CD4-positive, alpha-beta T cell treated with Interleukin-10 for 1 hour (primary cell): ENCODE measurements at regions not wholly inside any gene's neighbourhood (a gene's known extent, or its start where the extent isn't known, plus 50 kb on each side); places are given as distances from the start of the nearest gene placed in this dataset.
"Not testable (repeated sequence)": the region's sequence is repeated elsewhere in the genome, so short reads cannot be mapped to it uniquely, and the experiment has no call there.

Experiments used
- DNase-seq: peaks from one replicate; pipeline ENCODE4 v3.0.0-alpha.2; 2020

DNA sequence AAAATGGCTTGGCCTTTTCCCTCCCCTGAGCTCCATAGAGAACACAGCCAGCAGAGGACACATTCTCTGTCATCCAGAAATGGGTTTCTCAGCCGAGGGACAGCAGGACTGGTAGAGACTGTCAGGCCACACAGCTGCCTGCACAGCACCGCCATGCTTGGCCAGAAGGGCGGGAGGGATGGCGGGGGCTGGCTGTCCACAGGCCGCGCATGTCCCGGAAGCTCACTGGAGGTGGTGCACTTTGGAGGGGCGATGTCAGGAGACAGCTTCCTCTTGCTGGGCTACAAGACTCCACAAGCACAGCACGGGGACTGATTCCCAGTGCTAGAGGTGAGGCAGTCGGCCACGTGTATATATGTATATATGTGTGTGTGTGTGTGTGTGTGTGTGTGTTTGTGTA lies 125.3 kb downstream of the GOLGA6L4 start:
- DNase-seq, result not testable (repeated sequence)

DNA sequence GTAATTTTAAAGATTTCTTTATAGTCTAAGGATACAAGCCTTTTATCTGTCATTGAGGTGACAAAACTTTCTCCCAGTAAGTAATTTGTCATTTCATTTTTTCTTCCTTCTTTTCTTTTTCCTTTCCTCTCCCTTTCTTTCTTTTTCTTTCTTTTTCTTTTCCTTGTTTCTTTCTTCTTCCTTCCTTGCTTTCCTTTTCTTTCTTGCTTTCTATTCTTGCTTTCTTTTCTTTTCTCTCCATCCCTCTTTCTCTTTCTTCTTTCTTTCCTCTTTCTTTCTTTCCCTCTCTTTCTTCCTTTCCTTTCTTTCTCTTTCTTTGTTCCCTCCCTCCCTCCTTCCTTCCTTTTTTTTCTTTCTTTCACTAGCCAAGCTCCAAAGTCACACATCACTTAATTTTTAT lies 148.8 kb downstream of the GOLGA6L4 start:
- DNase-seq, result not testable (repeated sequence)

GRCh38 chr15:84387086-84387485 lies 151.5 kb downstream of the GOLGA6L4 start:
- DNase-seq, result no peak

DNA sequence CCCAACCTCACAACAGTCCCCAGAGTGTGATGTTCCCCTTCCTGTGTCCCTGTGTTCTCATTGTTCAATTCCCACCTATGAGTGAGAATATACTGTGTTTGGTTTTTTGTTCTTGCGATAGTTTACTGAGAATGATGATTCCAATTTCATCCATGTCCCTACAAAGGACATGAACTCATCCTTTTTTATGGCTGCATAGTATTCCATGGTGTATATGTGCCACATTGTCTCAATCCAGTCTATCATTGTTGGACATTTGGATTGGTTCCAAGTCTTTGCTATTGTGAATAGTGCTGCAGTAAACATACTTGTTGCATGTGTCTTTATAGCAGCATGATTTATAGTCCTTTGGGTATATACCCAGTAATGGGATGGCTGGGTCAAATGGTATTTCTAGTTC lies 152.6 kb downstream of the GOLGA6L4 start:
- not testable (repeated sequence) for DNase-seq

GRCh38 chr15:84388638-84389037 lies 153.1 kb downstream of the GOLGA6L4 start:
- not testable (repeated sequence) for DNase-seq

GRCh38 chr15:84390324-84390723 lies 154.8 kb downstream of the GOLGA6L4 start:
- DNase-seq, result not testable (repeated sequence)

DNA sequence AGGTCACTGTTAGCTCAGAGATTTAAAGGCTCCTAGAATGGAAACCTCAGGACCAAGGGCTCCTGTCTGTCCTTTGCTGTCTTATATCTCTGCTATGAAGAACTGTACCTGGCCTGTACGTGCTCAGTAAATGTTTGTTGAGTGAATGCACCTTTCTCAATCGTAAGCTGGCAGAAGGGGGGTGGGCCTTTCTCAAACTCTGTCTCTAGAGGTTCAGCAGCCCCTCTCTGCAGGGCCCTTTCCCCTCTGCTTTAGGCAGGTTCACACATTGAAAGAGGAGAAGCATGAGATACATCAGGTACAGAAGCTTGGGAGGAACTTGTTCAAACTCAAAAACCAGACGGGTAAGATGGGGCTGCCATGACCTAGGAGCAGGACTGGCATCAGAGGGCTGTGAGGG lies 155.6 kb downstream of the GOLGA6L4 start:
- DNase-seq, result no peak

- DNase-seq, result not testable (repeated sequence)
Measured at GRCh38 chr15:84392020-84392419, 156.4 kb downstream of the GOLGA6L4 start.

GRCh38 chr15:84393386-84393936 lies 157.9 kb downstream of the GOLGA6L4 start:
- DNase-seq, result not testable (repeated sequence)

GRCh38 chr15:84393966-84394365 lies 158.4 kb downstream of the GOLGA6L4 start:
- not testable (repeated sequence) for DNase-seq

DNA sequence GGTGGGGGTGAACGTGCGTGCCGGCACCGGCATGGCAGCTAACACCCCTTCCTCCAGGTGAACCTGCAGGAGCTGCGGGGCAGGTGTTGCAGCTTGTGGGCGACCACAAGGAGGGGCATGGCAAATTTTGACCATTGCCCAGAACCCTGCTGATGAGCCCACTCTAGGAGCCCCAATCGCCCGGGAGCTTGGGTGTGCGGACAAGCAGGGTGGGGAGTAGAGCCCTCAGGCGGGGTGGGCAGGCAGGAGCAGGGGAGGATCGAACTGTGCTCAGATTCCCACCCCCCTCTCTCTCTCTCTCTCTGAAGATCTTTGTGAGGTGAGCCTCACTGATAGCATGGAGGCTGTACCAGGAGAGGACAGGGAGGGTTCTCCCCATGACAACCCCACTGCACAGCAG lies 159.8 kb downstream of the GOLGA6L4 start:
- not testable (repeated sequence) for DNase-seq

- not testable (repeated sequence) for DNase-seq
Measured at GRCh38 chr15:84395881-84396280, 160.3 kb downstream of the GOLGA6L4 start.

GRCh38 chr15:84397066-84397465 lies 161.5 kb downstream of the GOLGA6L4 start:
- not testable (repeated sequence) for DNase-seq

- not testable (repeated sequence) for DNase-seq
Measured at GRCh38 chr15:84398087-84398486, 162.5 kb downstream of the GOLGA6L4 start.

- no peak for DNase-seq
Measured at GRCh38 chr15:84398763-84399701, 163.5 kb downstream of the GOLGA6L4 start.

DNA sequence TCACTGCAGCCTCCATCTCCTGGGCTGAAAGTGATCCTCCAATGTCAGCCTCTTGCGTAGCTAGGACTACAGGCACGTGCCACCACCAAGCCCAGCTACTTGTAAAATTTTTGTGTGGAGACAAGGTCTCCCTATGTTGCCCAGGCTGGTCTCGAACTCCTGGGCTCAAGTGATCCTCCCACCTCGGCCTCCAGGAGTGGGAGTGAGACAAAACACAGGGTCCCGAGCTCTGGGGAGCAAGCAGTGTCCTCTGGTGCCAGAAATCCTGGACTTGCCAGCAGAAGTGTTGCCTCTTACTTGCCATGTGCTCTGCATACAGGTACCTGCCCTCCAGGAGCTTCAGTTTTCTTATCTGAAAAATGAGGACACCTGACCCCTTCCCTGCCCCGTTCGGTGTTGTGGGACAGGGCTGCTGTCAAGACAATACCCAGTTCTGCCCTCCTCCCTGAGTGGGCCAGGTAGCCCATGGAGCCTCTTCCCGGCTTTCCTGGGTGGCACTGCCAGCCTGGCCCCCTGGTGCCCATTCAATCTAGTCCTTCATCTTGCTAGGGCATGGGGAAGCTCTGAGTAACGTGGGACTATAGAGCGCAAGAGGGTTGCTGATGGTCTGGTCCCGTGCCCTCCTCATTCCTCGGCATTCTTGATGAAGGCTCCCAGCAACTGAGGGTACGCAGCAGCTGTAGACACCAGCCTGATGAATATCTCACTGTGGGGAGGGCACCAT lies 164.6 kb downstream of the GOLGA6L4 start:
- no peak for DNase-seq

DNA sequence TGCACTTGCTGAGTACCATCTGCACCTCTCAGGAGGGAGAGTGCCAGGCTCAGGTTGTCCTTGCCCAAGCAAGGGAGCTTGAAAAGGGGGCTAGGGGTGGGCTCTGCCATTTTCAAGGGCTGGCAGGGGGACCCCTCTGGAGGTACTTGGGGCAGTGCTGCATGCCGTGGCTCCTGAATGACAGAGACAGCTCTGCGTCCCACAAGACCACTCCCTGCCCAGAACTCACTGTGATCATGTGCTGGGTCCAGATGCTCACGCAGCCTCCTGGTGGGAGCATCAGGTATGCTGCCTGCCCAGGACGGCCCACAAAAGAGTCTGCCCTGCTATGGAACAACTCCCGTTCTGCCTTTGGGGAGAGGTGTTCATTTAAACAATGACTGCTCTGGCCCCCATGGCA lies 165.2 kb downstream of the GOLGA6L4 start:
- DNase-seq, result no peak

DNA sequence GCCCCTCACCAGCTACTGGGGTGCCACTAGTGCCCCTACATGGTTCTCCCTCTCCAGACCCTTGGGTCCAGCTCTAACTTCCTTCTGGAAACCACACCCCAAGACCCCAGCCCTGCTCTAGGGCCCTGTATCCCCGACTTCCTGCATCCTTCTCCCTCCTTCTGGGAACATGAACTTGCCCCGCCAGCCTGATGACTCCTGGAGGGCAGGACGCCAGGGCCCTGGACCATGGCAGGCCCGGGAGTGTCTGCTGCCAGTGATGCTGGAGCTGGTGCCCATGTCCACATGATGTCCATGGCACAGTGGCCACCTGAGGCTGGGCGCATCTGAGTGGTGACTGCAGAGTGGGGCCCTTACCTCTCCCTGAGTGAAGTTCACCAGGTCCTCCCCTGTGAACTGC lies 165.9 kb downstream of the GOLGA6L4 start:
- DNase-seq, result not testable (repeated sequence)

DNA sequence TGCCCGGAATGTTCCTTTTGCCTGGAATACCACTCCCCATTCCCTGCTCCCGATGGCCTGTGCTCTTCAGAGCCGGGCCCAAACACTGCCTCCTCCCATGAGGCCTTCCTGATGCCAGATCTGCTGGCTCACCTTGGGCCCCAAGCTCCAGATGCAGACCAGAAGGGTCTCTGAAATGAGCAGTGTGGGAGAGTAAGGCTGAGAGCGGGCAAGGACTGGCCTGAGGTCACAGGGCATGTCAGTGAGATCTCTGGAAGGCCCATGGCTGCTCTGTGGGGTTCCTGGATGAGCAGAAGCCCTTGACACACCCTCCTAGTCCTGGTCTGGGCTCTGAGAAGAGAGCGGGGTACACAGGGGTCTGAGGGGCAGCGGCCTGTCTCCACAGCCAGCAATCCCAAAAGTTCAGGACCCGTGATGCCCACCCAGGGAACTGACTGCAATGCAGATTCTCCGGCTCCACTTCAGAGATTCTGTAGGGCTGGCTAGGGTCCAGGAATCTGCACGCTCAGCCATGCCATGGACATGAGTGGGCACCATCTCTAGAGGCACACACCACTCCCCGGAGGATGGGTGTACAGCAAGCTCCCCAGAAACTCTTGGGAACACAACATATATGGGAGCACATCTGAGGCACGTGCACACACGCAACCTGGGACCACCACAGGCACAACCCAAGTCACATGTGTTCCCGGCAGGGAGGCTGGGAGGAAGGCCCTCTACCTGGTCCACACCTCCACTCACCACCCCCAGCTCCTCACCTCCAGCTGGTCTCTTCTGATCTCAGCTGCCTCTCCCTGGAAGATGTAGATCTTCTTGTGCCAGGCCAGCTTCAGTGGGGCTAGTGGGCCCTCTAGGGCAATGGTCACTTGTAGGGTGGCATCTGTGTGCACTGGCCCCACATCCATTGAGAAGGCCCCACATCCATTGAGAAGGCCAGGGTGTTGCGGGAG lies 166.6 kb downstream of the GOLGA6L4 start:
- not testable (repeated sequence) for DNase-seq

- DNase-seq, result no peak
Measured at GRCh38 chr15:84402856-84403608, 167.5 kb downstream of the GOLGA6L4 start.

- not testable (repeated sequence) for DNase-seq
Measured at GRCh38 chr15:84409357-84409756, 173.8 kb downstream of the GOLGA6L4 start.
